ENCODE measurements at regions not wholly inside any gene's neighbourhood (a gene's known extent, or its start where the extent isn't known, plus 50 kb on each side); places are given as distances from the start of the nearest gene placed in this dataset.

GRCh38 chr3:87448558-87448957 is 172.2 kb upstream of the POU1F1 start:
- no peaks in the 10 kb centered on the region for H3K79me1 ChIP-seq (ENCODE audit: low read depth in 1 of 2, low read length in 2 of 2)
- H3K56ac ChIP-seq (ENCODE audit: extremely low read depth, insufficient read depth, low read length) = no peak overlapping the region
- H3K27ac ChIP-seq (ENCODE audit: insufficient read depth, low read length) = no peak overlapping the region
- H3K23ac ChIP-seq (ENCODE audit: low read depth, low read length) = no peak overlapping the region
- no peak overlapping the region for H2AK9ac ChIP-seq (replicated peaks; ENCODE audit: low read depth, low read length, poor library complexity)
- no TSS peak for BruUV-seq (replicated peaks)
- intact Hi-C loops (cut with micrococcal nuclease) = no loop called here
- no peak overlapping the region for H2AFZ ChIP-seq (replicated peaks; ENCODE audit: low read length, poor library complexity)
- no peaks in the 10 kb centered on the region for H4K20me1 ChIP-seq (ENCODE audit: insufficient read depth, low read length)
- H2AK5ac ChIP-seq (ENCODE audit: low read depth, low read length) = no peak overlapping the region
- no peaks in the 10 kb centered on the region for H3K36me3 ChIP-seq (ENCODE audit: control insufficient read depth, insufficient read depth, low read length)
- no peak overlapping the region for H3K4ac ChIP-seq (ENCODE audit: low read depth, low read length)
- H3K4me2 ChIP-seq (ENCODE audit: low read depth, low read length) = no peak overlapping the region
- no peak overlapping the region for H2BK15ac ChIP-seq (ENCODE audit: low read depth, low read length)
- no peak overlapping the region for H2BK20ac ChIP-seq (ENCODE audit: low read depth, low read length)
- H3K18ac ChIP-seq (ENCODE audit: low read depth, low read length) = no peak overlapping the region
- ATAC-seq (ENCODE audit: low read depth) (no peak), DNase-seq (no peak)
- H3K4me1 ChIP-seq (ENCODE audit: control insufficient read depth, insufficient read depth, low read length) = no peaks in the 10 kb centered on the region
- H3K4me3 ChIP-seq (ENCODE audit: insufficient read depth, low read depth, low read length) = no peak overlapping the region
- ChIA-PET CTCF (no interaction called here), POLR2A (ENCODE audit: unreplicated experiment) (no interaction called here)
- H2BK120ac ChIP-seq (ENCODE audit: low read depth, low read length) = no peak overlapping the region
- H4K5ac ChIP-seq (ENCODE audit: low read depth, low read length) = no peak overlapping the region
- dilution Hi-C loops (cut with HindIII; ENCODE audit: low sequenced_read_pairs, unreplicated experiment) = no loop called here
- H3K9me1 ChIP-seq (ENCODE audit: insufficient read depth, low read length) = no peaks in the 10 kb centered on the region
- peaks cover 10% of the 10 kb centered on the region for H3K9me3 ChIP-seq (ENCODE audit: control insufficient read depth, insufficient read depth, low read length)
- no peak overlapping the region for H2BK5ac ChIP-seq (ENCODE audit: low read depth, low read length, poor library complexity, severe bottlenecking)
- TF ChIP-seq MAZ (IDR thresholded peaks at IDR 0.05; ENCODE audit: borderline replicate concordance, low read depth, low read length) = no peak
- TF ChIP-seq SMC3 (IDR thresholded peaks at IDR 0.05; ENCODE audit: low read depth, low read length) = no peak
- no peak for TF ChIP-seq RCOR1 (IDR thresholded peaks at IDR 0.05; ENCODE audit: insufficient replicate concordance, low read length)
- no peak for TF ChIP-seq MAFK (IDR thresholded peaks at IDR 0.05; ENCODE audit: low read depth, low read length)
- TF ChIP-seq, protein P1, sequence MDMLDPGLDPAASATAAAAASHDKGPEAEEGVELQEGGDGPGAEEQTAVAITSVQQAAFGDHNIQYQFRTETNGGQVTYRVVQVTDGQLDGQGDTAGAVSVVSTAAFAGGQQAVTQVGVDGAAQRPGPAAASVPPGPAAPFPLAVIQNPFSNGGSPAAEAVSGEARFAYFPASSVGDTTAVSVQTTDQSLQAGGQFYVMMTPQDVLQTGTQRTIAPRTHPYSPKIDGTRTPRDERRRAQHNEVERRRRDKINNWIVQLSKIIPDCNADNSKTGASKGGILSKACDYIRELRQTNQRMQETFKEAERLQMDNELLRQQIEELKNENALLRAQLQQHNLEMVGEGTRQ (IDR thresholded peaks at IDR 0.05; ENCODE audit: low read depth, low read length) = no peak
- TF ChIP-seq, protein P2, sequence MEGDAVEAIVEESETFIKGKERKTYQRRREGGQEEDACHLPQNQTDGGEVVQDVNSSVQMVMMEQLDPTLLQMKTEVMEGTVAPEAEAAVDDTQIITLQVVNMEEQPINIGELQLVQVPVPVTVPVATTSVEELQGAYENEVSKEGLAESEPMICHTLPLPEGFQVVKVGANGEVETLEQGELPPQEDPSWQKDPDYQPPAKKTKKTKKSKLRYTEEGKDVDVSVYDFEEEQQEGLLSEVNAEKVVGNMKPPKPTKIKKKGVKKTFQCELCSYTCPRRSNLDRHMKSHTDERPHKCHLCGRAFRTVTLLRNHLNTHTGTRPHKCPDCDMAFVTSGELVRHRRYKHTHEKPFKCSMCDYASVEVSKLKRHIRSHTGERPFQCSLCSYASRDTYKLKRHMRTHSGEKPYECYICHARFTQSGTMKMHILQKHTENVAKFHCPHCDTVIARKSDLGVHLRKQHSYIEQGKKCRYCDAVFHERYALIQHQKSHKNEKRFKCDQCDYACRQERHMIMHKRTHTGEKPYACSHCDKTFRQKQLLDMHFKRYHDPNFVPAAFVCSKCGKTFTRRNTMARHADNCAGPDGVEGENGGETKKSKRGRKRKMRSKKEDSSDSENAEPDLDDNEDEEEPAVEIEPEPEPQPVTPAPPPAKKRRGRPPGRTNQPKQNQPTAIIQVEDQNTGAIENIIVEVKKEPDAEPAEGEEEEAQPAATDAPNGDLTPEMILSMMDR (conservative IDR thresholded peaks at IDR 0.05; ENCODE audit: low read depth, low read length) = no peak
- no peak for TF ChIP-seq FOS (IDR thresholded peaks at IDR 0.05; ENCODE audit: low read depth, low read length)
- no peak for TF ChIP-seq RFX5 (IDR thresholded peaks at IDR 0.05; ENCODE audit: low read depth, low read length)
- TF ChIP-seq RAD21 (IDR thresholded peaks at IDR 0.05; ENCODE audit: low read length) = no peak
- no peak for TF ChIP-seq BHLHE40 (IDR thresholded peaks at IDR 0.05; ENCODE audit: low read depth, low read length)
- no peak for TF ChIP-seq POLR2A (IDR thresholded peaks at IDR 0.05; ENCODE audit: low read depth, low read length)
- TF ChIP-seq CHD1 (IDR thresholded peaks at IDR 0.05; ENCODE audit: low read depth, low read length) = no peak
- no peak for TF ChIP-seq ELK1 (IDR thresholded peaks at IDR 0.05; ENCODE audit: borderline replicate concordance, low read depth, low read length)
- TF ChIP-seq CEBPB (IDR thresholded peaks at IDR 0.05; ENCODE audit: low read depth, low read length) = no peak
- TF ChIP-seq NFE2L2 (IDR thresholded peaks at IDR 0.05; ENCODE audit: low read depth, low read length) = no peak
- in situ Hi-C loops (cut with MboI; ENCODE audit: low sequenced_read_pairs) = no loop called here
- H4K91ac ChIP-seq (ENCODE audit: insufficient read depth, low read depth, low read length) = no peak overlapping the region
- H3K9ac ChIP-seq (ENCODE audit: low read depth, low read length) = no peak overlapping the region
- no peaks in the 10 kb centered on the region for H3K27me3 ChIP-seq (ENCODE audit: control insufficient read depth, insufficient read depth, low read length)
- no peak overlapping the region for H4K8ac ChIP-seq (ENCODE audit: low read depth in 2 of 2, low read length in 2 of 2)
- no peak overlapping the region for H3K14ac ChIP-seq (replicated peaks; ENCODE audit: low read depth, low read length)

All from IMR-90 (cell line).